Nucleus accumbens (tissue), 56 donors: ENCODE measurements at regions not wholly inside any gene's neighbourhood (a gene's known extent, or its start where the extent isn't known, plus 50 kb on each side); places are given as distances from the start of the nearest gene placed in this dataset.
"Not testable (repeated sequence)": the region's sequence is repeated elsewhere in the genome, so short reads cannot be mapped to it uniquely, and the experiment has no call there.

Source experiments
- DNase-seq, 56 donors: peaks; one replicate each; lab custom pipeline; 2025; lab: John Stamatoyannopoulos, UW

GRCh38 chrX:52585892-52586291 is 68.8 kb downstream of the SSX7 start:
- DNase-seq = no peak

- DNase-seq = no peak
These were observed 60.8 kb upstream of the XAGE1B start for GRCh38 chrX:52577464-52578173.

GRCh38 chrX:52576946-52577345 is 60.1 kb upstream of the XAGE1B start:
- DNase-seq = no peak

- no peak for DNase-seq
These were observed 59.6 kb upstream of the XAGE1B start for GRCh38 chrX:52576474-52576873.

GRCh38 chrX:52574416-52575275 is 57.8 kb upstream of the XAGE1B start:
- DNase-seq = peak in 9 of 56 donors; percentile 0 to 5 (median 0)

GRCh38 chrX:52568146-52568545 is 51.3 kb upstream of the XAGE1B start:
- DNase-seq = not testable (repeated sequence)
